H1 (cell line): ENCODE measurements at regions not wholly inside any gene's neighbourhood (a gene's known extent, or its start where the extent isn't known, plus 50 kb on each side); places are given as distances from the start of the nearest gene placed in this dataset.

ENCODE experiments used
- BCL11A ChIP-seq, 2 experiments: IDR thresholded peaks; one replicate each; pipeline ENCODE4 v1.6.1; 2011; ENCODE audit warnings: low read depth in 2 of 2, low read length in 2 of 2, mild to moderate bottlenecking in 2 of 2
- RNF2 ChIP-seq: fragments of 200-900, 300-1000 bp; sonication (generic); IDR thresholded peaks from 2 replicates; pipeline ENCODE4 v1.7.1; 2016; ENCODE audit warnings: borderline replicate concordance, low read depth, mild to moderate bottlenecking, antibody characterized with exemption, low read length; ENCODE audit not compliant: poor library complexity, severe bottlenecking; ENCODE audit errors: missing control alignments

- TF ChIP-seq BCL11A (IDR thresholded peaks at IDR 0.05; ENCODE audit: low read depth in 2 of 2, low read length in 2 of 2) (no peak), RNF2 (no peak)
These were observed 93.5 kb upstream of the TACR1 start (continued) for GRCh38 chr2:75292826-75293225.
